GM12892 (cell line): ENCODE measurements at regions not wholly inside any gene's neighbourhood (a gene's known extent, or its start where the extent isn't known, plus 50 kb on each side); places are given as distances from the start of the nearest gene placed in this dataset.

Experiments used
- POLR2AphosphoS5 ChIP-seq: IDR thresholded peaks from 2 replicates; pipeline ENCODE4 v1.6.1; 2011; ENCODE audit warnings: low read depth, low read length, control low read depth
- TAF1 ChIP-seq: IDR thresholded peaks from 2 replicates; pipeline ENCODE4 v1.6.1; 2011; ENCODE audit warnings: low read depth, mild to moderate bottlenecking, control low read depth, low read length, borderline replicate concordance

- TF ChIP-seq POLR2AphosphoS5 (no peak), TAF1 (no peak)
These were observed 444.2 kb upstream of the FAM241A start for GRCh38 chr4:111701102-111701501.
